HG02571 (cell line): ENCODE measurements at regions not wholly inside any gene's neighbourhood (a gene's known extent, or its start where the extent isn't known, plus 50 kb on each side); places are given as distances from the start of the nearest gene placed in this dataset.
"Not testable (repeated sequence)": the region's sequence is repeated elsewhere in the genome, so short reads cannot be mapped to it uniquely, and the experiment has no call there.

Experiments
- ATAC-seq: cut with Tn5 transposase; IDR thresholded peaks from one replicate; pipeline ENCODE4 v1.9.1; 2021; ENCODE audit warnings: mild to moderate bottlenecking, moderate library complexity; ENCODE audit not compliant: unreplicated experiment

DNA sequence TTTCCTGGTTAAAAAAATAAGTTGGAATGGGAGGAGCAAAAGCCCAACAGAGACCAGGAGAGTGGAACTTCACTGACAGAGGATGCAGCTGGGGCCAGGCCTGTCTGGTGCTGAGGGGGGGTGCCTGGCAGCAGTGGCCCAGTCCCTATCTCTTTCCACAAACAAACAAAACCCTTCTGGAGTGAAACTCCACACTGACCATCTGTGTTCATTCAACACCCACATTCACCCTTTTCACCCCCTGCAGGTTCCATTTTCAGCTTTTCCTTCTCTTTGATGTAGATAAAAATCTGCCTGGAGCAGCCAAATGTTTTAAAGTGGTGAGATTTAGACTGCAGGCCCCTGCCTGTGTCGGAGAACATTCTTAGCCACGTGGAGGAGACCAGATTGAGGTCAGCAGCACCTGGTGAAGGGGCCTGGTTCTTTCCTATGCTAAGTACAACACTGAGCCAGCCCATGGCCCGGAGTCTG lies 161.4 kb upstream of the CDH11 start:
- no peak for ATAC-seq

DNA sequence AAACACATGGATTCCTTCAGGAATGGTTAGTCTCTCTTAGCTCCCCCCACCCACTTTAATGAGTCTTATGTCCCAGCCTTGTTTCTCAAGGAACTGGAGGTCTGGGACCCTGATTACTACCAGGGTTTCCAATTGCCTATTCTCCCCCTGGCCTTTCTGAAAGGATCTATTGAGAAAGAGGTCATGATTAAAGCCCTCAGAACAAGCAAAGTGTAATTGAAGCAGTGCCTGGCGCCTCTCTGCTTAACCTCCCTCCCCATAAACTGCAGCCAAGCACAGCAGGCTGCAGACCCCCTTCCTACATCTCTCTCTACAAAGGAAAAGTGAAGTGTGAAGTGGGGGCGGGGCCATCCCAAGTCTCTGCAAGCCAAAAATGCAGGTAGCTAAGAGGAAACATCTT lies 159.7 kb upstream of the CDH11 start:
- no peak for ATAC-seq

DNA sequence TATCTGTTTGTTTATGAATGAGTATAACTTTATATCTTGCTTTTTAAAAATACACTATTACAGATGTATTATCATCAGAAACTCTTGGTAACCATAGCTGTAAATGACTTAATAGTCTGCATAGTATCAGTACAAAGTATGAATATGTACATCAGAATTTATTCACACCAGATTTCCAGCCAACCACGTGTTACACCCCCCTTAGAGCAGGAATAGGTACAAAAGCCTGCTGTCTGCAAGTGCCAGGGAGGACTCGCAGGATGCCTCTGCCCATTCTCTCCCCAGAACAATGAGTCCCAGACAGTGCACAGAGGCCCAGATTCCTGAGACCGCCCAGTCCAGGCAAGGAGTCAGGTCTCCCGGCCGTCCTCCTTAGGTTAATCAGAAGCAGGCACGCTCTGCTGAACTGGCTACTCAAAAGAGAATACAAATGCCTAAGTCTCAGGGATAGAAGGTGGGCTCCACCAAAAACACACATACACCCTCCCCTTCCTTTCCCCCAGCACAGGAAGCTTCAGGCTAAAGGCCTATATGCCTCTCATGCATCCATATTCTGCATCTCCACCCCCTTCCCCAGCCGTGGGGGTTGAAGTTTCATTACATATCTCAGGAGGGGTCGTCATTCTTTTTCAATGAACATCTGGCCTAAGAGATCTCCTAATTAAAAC lies 159.1 kb upstream of the CDH11 start:
- no peak for ATAC-seq

DNA sequence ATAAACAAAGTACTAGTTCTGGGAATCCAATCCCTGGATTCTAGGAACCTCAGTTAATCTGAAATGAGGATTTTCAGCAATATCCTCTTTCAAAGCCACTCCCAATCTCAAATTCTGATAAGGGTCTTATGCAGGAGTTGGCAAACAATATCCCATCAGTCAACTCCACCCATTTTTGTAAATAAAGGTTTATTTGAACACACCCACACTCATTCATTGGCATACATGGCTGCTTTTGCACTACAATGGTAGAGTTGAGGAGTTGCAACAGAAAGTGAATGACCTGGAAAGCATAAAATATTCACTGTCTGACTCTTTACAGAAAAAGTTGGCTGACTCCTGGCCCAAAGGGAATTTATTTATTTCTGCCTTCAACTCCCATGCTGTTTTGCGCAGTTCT lies 157.7 kb upstream of the CDH11 start:
- no peak for ATAC-seq

DNA sequence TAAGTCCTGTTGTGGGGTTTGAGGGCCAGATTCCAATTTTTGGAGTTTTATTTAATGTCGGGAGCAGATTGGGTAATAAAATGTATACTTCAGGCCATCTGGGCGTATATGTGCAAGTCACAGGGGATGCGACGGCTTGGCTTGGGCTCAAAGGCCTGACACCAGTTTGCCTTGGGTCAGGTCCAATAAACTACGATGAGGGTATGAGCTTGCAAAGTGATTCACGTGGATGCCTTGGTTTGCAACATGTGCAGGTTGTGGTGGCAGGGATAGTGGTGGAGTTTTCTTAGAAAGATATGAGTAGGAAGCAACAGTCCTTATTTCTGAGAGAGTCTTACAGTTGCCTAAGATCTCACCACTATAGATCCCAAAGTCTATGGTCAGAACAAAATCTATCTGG lies 157.0 kb upstream of the CDH11 start:
- ATAC-seq, result no peak

DNA sequence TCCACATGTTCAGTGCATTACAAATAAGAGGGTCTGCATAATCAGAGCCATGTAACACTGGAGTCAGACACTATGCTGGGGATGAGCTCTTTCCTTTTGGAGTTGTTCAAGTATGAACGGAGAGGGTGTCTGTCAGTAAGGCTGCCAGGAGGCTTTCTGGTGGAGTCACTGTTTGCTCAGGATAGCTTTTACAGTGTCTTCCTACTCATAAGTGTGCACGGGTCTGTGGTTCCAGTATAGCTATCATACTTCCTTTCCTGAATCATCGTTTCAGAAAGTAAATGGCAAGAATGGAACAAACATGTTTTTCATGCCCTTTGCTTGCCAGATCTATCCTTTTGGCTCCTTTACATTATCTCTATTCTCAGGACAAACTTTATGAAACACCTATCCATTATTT lies 152.7 kb upstream of the CDH11 start:
- ATAC-seq, result no peak

DNA sequence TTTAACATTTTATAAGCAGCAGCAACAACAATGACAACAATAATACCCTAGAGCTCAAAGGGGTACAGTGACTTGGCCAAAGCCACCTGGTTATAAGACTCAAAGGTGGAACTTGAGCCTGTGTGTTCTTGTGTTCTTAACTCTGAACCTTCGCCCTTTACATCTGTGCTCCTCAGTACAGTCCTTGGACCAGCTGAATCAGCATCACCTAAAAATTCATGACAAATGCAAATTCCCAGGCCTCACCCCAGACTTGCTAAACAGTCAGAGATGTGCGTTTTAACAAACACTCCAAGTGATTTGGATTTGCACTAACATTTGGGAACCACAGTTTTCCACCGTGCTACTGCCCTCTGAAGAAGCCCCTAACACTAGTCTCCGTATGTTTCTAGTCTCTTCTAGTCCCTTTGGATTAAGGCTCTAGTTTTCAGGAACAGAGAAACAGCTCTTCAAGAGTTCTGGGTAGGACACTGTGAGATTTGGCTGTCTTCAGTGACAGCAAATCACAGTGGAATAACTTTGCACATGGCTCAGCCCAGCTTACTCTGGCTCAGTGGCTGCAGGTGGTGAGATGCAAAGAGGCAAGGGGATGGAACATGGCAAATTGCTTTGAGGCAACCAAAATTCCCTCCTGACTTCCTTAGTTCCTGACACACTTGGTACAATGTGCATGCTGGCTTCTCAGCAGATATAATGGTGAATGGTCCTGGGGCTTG lies 151.0 kb upstream of the CDH11 start:
- no peak for ATAC-seq

DNA sequence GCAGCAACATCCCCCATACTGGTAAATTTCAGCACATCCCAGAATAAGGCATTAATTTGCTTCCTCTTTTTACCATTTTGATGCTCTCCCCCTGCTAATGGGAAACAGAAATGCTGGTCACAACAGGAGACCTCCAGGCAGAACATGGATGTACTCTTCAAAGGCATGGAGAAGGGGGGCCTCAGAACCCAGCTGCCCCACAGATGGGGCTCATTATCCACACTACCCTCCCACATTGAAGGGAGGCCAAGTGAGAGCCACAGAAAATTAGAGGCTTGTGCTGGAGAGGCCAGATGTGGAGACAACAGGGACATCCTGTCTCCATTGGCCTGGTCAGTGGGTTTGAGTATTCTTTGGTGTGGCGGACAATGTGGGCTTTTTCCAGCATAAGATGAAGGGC lies 150.1 kb upstream of the CDH11 start:
- ATAC-seq, result no peak

- no peak for ATAC-seq
These were observed 146.5 kb upstream of the CDH11 start for GRCh38 chr16:65268331-65268730.

GRCh38 chr16:65263896-65264295 lies 142.0 kb upstream of the CDH11 start:
- no peak for ATAC-seq

GRCh38 chr16:65260746-65261145 lies 138.9 kb upstream of the CDH11 start:
- no peak for ATAC-seq

DNA sequence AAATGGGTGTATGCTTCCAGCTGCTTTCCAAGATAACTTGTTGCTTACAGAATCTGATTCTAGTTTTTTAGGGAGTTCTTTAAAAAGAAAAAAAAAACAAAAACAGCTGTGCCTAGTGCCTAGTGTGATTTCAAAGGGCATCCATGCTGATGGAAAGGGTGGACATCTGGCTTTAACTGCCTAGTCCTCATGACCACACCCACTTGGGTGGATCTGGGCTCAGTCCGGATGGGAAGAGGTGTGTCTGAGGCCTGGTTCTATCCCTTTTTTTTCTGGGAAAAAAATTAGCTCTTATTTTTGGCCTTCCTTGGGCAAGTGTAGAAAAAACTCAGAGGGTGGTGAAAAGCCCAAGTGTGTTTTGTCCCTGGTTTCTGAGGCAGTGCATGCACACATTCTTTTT lies 132.3 kb upstream of the CDH11 start:
- no peak for ATAC-seq

DNA sequence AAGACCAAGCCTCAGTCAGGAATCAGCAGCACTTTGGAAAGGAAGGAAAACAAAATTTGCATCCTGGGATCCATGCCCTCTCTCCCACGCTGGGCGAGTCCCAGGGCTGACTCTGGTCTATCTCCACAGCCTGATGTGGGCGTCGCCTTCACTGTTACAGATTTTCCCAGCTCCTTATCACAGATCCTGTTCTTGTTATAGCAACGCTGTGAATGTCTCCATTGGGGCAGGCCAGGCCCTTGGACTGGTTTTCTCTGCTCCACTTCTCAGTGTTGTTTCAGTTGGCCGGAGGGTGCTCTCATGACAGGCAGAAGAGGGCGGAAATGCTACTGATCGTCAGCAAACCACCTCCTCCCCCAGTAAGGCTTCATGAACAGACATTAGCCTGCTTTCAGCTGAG lies 127.9 kb upstream of the CDH11 start:
- ATAC-seq, result no peak

- no peak for ATAC-seq
These were observed 122.9 kb upstream of the CDH11 start for GRCh38 chr16:65244787-65245186.

GRCh38 chr16:65235339-65236177 lies 113.7 kb upstream of the CDH11 start:
- no peak for ATAC-seq

DNA sequence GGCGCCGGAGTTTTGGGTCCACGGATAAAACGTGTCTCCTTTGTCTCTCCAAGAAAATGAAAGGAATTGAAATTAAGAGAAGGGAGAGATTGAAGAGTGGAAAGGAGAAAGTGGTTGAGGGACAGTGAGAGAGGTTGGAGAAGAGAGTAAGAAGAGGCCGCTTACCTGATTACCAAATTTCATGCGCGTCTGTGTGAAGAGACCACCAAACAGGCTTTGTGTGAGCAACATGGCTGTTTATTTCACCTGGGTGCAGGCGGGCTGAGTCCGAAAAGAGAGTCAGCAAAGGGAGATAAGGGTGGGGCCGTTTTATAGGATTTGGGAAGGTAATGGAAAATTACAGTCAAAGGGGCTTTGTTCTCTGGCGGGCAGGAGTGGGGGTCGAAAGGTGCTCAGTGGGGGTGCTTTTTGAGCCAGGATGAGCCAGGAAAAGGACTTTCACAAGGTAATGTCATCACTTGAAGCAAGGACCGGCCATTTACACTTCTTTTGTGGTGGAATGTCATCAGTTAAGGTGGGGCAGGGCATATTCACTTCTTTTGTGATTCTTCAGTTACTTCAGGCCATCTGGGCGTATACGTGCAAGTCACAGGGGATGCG lies 113.0 kb upstream of the CDH11 start:
- ATAC-seq, result not testable (repeated sequence)

DNA sequence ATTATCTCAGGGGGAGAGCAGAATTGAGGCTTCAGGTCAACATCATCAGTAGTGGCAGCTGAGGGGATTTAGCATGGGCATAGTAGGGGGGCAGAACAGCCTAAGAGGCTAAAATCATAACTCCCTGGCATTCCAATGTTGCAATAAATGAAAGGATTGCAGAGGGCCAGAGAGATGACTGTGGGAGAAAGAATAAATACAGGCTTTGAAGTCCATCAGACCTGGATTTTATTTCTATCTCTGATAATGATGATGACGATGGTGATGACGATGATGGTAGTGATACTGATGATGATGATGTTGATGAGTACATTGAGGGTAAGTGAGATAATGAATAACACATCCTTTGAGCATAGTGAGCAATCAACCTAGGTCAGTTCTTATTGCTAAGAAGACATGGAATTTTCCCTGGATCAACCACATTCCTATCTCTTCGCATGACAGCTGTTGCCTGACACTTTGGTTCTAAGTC lies 107.4 kb upstream of the CDH11 start:
- ATAC-seq, result no peak

GRCh38 chr16:65227150-65227835 lies 105.4 kb upstream of the CDH11 start:
- ATAC-seq, result no peak

GRCh38 chr16:65226077-65226476 lies 104.2 kb upstream of the CDH11 start:
- no peak for ATAC-seq

- no peak for ATAC-seq
These were observed 103.6 kb upstream of the CDH11 start for GRCh38 chr16:65225488-65225887.

DNA sequence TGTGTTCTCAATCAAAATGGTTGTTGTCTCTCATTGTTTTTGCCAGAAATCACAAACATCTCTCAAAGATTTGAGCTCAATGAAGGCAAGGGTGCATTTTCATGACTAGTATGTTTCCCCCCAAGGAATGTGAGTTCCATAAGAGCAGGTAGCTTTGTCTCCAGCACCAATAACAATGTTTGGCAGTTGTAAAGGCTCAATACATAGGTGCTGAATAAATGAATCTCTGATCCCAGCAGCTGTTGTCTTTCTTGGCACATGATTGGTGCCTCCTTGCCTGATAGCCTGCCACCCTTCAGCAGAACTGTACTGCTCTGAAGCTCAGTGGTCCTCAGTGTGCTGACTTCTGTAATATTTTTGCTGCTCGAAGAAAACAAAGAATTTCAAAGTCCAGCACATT lies 103.1 kb upstream of the CDH11 start:
- no peak for ATAC-seq
